HEK293 (cell line): ENCODE measurements at regions not wholly inside any gene's neighbourhood (a gene's known extent, or its start where the extent isn't known, plus 50 kb on each side); places are given as distances from the start of the nearest gene placed in this dataset.

ENCODE experiments used
- CTCF ChIA-PET: fragments of 350-600 bp; formaldehyde crosslinking; extraction: SDS; loops from one replicate; lab custom pipeline; 2021; ENCODE audit warnings: antibody characterized with exemption; lab: Yijun Ruan, JAX
- POLR2A ChIA-PET: fragments of 300-600 bp; formaldehyde crosslinking; extraction: SDS; loops from one replicate; lab custom pipeline; 2020; ENCODE audit warnings: antibody characterized with exemption, inconsistent platforms; lab: Yijun Ruan, JAX
- H3K27ac ChIP-seq: fragments of 200-500 bp; sonication (Bioruptor generic); 2 replicates; pipeline ENCODE4 v1.5.1; 2014; ENCODE audit warnings: low read depth, low read length, control low read depth, inconsistent platforms; ENCODE audit errors: extremely low read depth
- H3K36me3 ChIP-seq, 2 experiments: fragments of 200-500 bp in 1 of 2; sonication (Bioruptor generic) in 1 of 2; 1 replicate in 1 of 2; 2 replicates in 1 of 2; pipeline ENCODE4 v1.5.1; 2014 to 2017; ENCODE audit warnings: inconsistent platforms in 2 of 2, low read length in 2 of 2; ENCODE audit not compliant: control insufficient read depth in 2 of 2, insufficient read depth in 1 of 2
- H3K4me1 ChIP-seq: fragments of 200-500 bp; sonication (Bioruptor generic); 2 replicates; pipeline ENCODE4 v1.5.1; 2014; ENCODE audit warnings: mild to moderate bottlenecking, low read length, inconsistent platforms; ENCODE audit not compliant: control insufficient read depth, insufficient read depth
- H3K4me3 ChIP-seq: 2 replicates; pipeline ENCODE4 v1.5.1; 2011; ENCODE audit warnings: low read depth, mild to moderate bottlenecking, control low read depth, low read length, moderate library complexity
- H3K9me3 ChIP-seq: fragments of 200-500 bp; sonication (Bioruptor generic); 2 replicates; pipeline ENCODE4 v1.5.1; 2014; ENCODE audit warnings: low read depth, low read length, inconsistent platforms; ENCODE audit not compliant: control insufficient read depth, insufficient read depth
- MEIS1 ChIP-seq: sonication (generic); formaldehyde crosslinking; IDR thresholded peaks from 2 replicates; pipeline ENCODE4 v1.8.1; 2022; ENCODE audit warnings: missing genetic modification reagents, mild to moderate bottlenecking, borderline replicate concordance
- OSR2 ChIP-seq: fragments of 450-650 bp; formaldehyde crosslinking; IDR thresholded peaks from 2 replicates; pipeline ENCODE4 v1.5.1; 2016; ENCODE audit warnings: missing biosample characterization, missing genetic modification characterization
- SCRT2 ChIP-seq: fragments of 450-650 bp; formaldehyde crosslinking; IDR thresholded peaks from 2 replicates; pipeline ENCODE4 v1.5.1; 2016; ENCODE audit warnings: missing biosample characterization, missing genetic modification characterization
- SETDB1 ChIP-seq: IDR thresholded peaks from one replicate; pipeline ENCODE4 v1.6.1; 2017; ENCODE audit warnings: mild to moderate bottlenecking, low read length, moderate library complexity, mixed read lengths; ENCODE audit not compliant: insufficient read length
- SP7 ChIP-seq: fragments of 450-650 bp; formaldehyde crosslinking; IDR thresholded peaks from 2 replicates; pipeline ENCODE4 v1.5.1; 2016; ENCODE audit warnings: missing biosample characterization, missing genetic modification characterization
- ZNF19 ChIP-seq: fragments of 450-650 bp; formaldehyde crosslinking; IDR thresholded peaks from 2 replicates; pipeline ENCODE4; 2016; ENCODE audit warnings: missing biosample characterization, missing genetic modification characterization, low read depth
- ZNF223 ChIP-seq: fragments of 450-650 bp; formaldehyde crosslinking; IDR thresholded peaks from 2 replicates; pipeline ENCODE4 v1.5.1; 2016; ENCODE audit warnings: missing biosample characterization, missing genetic modification characterization
- ZNF416 ChIP-seq: fragments of 450-650 bp; formaldehyde crosslinking; IDR thresholded peaks from 2 replicates; pipeline ENCODE4 v1.5.1; 2016; ENCODE audit warnings: missing biosample characterization, missing genetic modification characterization
- ZNF530 ChIP-seq: fragments of 450-650 bp; formaldehyde crosslinking; IDR thresholded peaks from 2 replicates; pipeline ENCODE4 v1.5.1; 2016; ENCODE audit warnings: low read depth, missing biosample characterization, missing genetic modification characterization
- ZNF571 ChIP-seq: fragments of 450-650 bp; formaldehyde crosslinking; IDR thresholded peaks from 2 replicates; pipeline ENCODE4 v1.5.0; 2017; ENCODE audit warnings: missing biosample characterization, missing genetic modification characterization
- ZNF600 ChIP-seq: fragments of 450-650 bp; formaldehyde crosslinking; IDR thresholded peaks from 2 replicates; pipeline ENCODE4 v1.5.1; 2016; ENCODE audit warnings: missing biosample characterization, missing genetic modification characterization
- ZNF623 ChIP-seq: fragments of 450-650 bp; formaldehyde crosslinking; IDR thresholded peaks from 2 replicates; pipeline ENCODE4 v1.5.1; 2016; ENCODE audit warnings: missing biosample characterization, missing genetic modification characterization
- ZNF626 ChIP-seq: fragments of 450-650 bp; sonication (Bioruptor Pico); formaldehyde crosslinking; IDR thresholded peaks from 2 replicates; pipeline ENCODE4 v1.5.1; 2018; ENCODE audit warnings: missing biosample characterization, missing genetic modification characterization, inconsistent platforms
- ZNF664 ChIP-seq: fragments of 450-650 bp; formaldehyde crosslinking; IDR thresholded peaks from 2 replicates; pipeline ENCODE4 v1.5.1; 2016; ENCODE audit warnings: missing biosample characterization, missing genetic modification characterization
- ZNF692 ChIP-seq: fragments of 450-650 bp; formaldehyde crosslinking; IDR thresholded peaks from 2 replicates; pipeline ENCODE4 v1.5.1; 2016; ENCODE audit warnings: missing biosample characterization, missing genetic modification characterization
- ZNF785 ChIP-seq: fragments of 450-650 bp; formaldehyde crosslinking; IDR thresholded peaks from 2 replicates; pipeline ENCODE4 v1.5.1; 2016; ENCODE audit warnings: missing biosample characterization, missing genetic modification characterization
- ZNF843 ChIP-seq: fragments of 450-650 bp; formaldehyde crosslinking; IDR thresholded peaks from 2 replicates; pipeline ENCODE4 v1.5.1; 2016; ENCODE audit warnings: missing biosample characterization, missing genetic modification characterization
- TF ChIP-seq, protein P1 (sequence below): fragments of 450-650 bp; formaldehyde crosslinking; conservative IDR thresholded peaks from 2 replicates; pipeline ENCODE4 v1.5.1; 2016; ENCODE audit warnings: low read depth, missing biosample characterization, missing genetic modification characterization
- TF ChIP-seq, protein P2 (sequence below): fragments of 450-650 bp; formaldehyde crosslinking; IDR thresholded peaks from 2 replicates; pipeline ENCODE4 v1.5.1; 2017; ENCODE audit warnings: missing biosample characterization, missing genetic modification characterization
- TF ChIP-seq, protein P3 (sequence below): fragments of 450-650 bp; formaldehyde crosslinking; IDR thresholded peaks from 2 replicates; pipeline ENCODE4 v1.5.1; 2016; ENCODE audit warnings: missing biosample characterization, missing genetic modification characterization

DNA sequence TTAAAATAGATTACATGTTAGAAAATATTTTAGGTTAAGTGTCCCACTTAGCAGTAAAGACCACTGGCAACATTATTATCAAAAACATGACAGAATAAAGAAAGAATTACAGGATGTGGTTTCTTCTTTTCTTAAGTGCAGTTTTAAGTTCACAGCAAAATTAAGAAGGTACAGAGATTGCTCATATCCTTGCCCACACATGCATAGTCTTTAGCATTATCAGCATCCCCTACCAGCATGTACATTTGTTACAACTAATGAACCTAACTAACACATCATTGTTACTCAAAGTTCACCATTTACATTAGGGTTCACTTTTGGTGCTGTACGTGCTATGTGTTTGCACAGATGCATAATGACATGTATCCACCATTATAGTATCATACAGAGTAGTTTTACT, 837.7 kb upstream of the CDH9 start:
- no peaks in the 10 kb centered on the region for H3K36me3 ChIP-seq
- H3K27ac ChIP-seq, result no peak overlapping the region
- CTCF ChIA-PET, result no interaction called here
- H3K9me3 ChIP-seq, result no peaks in the 10 kb centered on the region
- TF ChIP-seq ZNF600 (tag by site-specific recombination), result no peak
- TF ChIP-seq ZNF843 (tag by site-specific recombination), result no peak
- TF ChIP-seq ZNF664 (tag by site-specific recombination), result no peak
- no peak for TF ChIP-seq ZNF416
- TF ChIP-seq ZNF530 (tag by site-specific recombination), result no peak
- no peak for TF ChIP-seq ZNF623 (tag by site-specific recombination)
- TF ChIP-seq, protein P1, sequence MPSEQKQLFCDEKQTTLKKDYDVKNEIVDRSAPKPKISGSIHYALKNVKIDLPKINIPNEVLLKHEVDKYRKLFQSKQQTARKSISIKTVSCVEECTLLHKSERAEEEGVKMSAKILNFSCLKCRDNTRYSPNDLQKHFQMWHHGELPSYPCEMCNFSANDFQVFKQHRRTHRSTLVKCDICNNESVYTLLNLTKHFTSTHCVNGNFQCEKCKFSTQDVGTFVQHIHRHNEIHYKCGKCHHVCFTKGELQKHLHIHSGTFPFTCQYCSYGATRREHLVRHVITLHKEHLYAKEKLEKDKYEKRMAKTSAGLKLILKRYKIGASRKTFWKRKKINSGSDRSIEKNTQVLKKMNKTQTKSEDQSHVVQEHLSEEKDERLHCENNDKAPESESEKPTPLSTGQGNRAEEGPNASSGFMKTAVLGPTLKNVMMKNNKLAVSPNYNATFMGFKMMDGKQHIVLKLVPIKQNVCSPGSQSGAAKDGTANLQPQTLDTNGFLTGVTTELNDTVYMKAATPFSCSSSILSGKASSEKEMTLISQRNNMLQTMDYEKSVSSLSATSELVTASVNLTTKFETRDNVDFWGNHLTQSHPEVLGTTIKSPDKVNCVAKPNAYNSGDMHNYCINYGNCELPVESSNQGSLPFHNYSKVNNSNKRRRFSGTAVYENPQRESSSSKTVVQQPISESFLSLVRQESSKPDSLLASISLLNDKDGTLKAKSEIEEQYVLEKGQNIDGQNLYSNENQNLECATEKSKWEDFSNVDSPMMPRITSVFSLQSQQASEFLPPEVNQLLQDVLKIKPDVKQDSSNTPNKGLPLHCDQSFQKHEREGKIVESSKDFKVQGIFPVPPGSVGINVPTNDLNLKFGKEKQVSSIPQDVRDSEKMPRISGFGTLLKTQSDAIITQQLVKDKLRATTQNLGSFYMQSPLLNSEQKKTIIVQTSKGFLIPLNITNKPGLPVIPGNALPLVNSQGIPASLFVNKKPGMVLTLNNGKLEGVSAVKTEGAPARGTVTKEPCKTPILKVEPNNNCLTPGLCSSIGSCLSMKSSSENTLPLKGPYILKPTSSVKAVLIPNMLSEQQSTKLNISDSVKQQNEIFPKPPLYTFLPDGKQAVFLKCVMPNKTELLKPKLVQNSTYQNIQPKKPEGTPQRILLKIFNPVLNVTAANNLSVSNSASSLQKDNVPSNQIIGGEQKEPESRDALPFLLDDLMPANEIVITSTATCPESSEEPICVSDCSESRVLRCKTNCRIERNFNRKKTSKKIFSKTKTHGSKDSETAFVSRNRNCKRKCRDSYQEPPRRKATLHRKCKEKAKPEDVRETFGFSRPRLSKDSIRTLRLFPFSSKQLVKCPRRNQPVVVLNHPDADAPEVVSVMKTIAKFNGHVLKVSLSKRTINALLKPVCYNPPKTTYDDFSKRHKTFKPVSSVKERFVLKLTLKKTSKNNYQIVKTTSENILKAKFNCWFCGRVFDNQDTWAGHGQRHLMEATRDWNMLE (tag by site-specific recombination), result no peak
- TF ChIP-seq SP7 (tag by site-specific recombination), result no peak
- no peak for TF ChIP-seq ZNF626
- no peak for TF ChIP-seq SCRT2
- TF ChIP-seq, protein P2, sequence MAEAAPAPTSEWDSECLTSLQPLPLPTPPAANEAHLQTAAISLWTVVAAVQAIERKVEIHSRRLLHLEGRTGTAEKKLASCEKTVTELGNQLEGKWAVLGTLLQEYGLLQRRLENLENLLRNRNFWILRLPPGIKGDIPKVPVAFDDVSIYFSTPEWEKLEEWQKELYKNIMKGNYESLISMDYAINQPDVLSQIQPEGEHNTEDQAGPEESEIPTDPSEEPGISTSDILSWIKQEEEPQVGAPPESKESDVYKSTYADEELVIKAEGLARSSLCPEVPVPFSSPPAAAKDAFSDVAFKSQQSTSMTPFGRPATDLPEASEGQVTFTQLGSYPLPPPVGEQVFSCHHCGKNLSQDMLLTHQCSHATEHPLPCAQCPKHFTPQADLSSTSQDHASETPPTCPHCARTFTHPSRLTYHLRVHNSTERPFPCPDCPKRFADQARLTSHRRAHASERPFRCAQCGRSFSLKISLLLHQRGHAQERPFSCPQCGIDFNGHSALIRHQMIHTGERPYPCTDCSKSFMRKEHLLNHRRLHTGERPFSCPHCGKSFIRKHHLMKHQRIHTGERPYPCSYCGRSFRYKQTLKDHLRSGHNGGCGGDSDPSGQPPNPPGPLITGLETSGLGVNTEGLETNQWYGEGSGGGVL, result no peak
- no peak for TF ChIP-seq MEIS1 (CRISPR knock-in tag)
- no peak for TF ChIP-seq ZNF785
- TF ChIP-seq SETDB1, result no peak
- no peak for TF ChIP-seq OSR2 (tag by site-specific recombination)
- no peak for TF ChIP-seq ZNF692 (tag by site-specific recombination)
- TF ChIP-seq ZNF223 (tag by site-specific recombination), result no peak
- no peak for TF ChIP-seq ZNF571 (tag by site-specific recombination)
- TF ChIP-seq, protein P3, sequence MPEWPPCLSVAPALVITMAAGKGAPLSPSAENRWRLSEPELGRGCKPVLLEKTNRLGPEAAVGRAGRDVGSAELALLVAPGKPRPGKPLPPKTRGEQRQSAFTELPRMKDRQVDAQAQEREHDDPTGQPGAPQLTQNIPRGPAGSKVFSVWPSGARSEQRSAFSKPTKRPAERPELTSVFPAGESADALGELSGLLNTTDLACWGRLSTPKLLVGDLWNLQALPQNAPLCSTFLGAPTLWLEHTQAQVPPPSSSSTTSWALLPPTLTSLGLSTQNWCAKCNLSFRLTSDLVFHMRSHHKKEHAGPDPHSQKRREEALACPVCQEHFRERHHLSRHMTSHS (tag by site-specific recombination), result no peak
- TF ChIP-seq ZNF19 (tag by site-specific recombination), result no peak
- no peak overlapping the region for H3K4me3 ChIP-seq
- POLR2A ChIA-PET, result no interaction called here
- H3K4me1 ChIP-seq, result no peaks in the 10 kb centered on the region
